Choroid plexus epithelial cell (primary cell): ENCODE measurements at regions not wholly inside any gene's neighbourhood (a gene's known extent, or its start where the extent isn't known, plus 50 kb on each side); places are given as distances from the start of the nearest gene placed in this dataset.

Experiments
- DNase-seq: peaks from one replicate; pipeline ENCODE4 v3.0.0-alpha.2; 2010; ENCODE audit warnings: low read depth
- H3K4me3 ChIP-seq: 2 replicates; pipeline ENCODE4 v1.5.1; 2011; ENCODE audit warnings: low read depth, mild to moderate bottlenecking, control low read depth, low read length, moderate library complexity
- TF ChIP-seq, protein P1 (sequence below): conservative IDR thresholded peaks from 2 replicates; pipeline ENCODE4 v1.5.1; 2011; ENCODE audit warnings: low read depth, mild to moderate bottlenecking, control low read depth, inconsistent platforms, low read length, moderate library complexity

DNA sequence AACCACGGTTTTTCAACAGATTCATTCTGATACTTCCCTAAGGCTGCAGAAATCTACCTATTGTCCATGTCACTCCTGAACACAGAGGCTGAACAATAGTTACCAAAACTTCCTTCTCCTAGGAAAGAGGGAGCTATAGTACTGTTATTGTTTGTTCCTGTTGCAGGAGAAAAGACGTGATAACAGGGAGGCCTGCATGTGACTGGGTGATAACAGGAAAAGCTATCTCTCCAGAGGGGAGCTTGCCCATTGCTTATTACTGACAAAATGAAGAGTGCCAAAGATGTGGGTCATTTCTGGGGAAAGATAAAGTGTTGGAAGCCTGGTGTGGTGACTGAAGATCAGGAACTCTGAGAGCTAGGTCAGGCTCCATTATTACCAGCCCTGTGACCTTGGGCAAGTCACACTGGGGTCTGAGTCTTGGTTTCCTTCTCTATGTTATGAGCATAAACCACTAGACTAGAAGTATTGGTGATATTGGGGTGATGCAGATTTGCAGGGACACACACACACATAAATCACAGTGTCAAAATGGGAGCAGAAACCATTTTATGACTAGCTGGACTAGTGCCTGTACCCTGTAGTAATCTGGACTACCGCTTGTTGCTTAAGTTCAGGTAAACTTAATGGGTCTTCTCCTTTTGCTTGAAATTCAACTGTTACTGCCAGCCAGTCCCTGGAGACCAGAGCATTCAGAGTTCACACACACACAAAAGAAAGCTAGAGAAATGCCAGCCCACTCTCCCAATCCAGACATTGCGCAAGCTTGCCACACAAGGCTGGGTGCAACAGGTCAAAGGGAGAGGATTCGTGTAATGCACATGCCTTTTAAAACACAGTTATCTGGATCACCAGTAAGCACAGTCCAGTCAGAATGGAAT, 136.0 kb upstream of the CNR1 start:
- TF ChIP-seq, protein P1, sequence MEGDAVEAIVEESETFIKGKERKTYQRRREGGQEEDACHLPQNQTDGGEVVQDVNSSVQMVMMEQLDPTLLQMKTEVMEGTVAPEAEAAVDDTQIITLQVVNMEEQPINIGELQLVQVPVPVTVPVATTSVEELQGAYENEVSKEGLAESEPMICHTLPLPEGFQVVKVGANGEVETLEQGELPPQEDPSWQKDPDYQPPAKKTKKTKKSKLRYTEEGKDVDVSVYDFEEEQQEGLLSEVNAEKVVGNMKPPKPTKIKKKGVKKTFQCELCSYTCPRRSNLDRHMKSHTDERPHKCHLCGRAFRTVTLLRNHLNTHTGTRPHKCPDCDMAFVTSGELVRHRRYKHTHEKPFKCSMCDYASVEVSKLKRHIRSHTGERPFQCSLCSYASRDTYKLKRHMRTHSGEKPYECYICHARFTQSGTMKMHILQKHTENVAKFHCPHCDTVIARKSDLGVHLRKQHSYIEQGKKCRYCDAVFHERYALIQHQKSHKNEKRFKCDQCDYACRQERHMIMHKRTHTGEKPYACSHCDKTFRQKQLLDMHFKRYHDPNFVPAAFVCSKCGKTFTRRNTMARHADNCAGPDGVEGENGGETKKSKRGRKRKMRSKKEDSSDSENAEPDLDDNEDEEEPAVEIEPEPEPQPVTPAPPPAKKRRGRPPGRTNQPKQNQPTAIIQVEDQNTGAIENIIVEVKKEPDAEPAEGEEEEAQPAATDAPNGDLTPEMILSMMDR: no peak
- DNase-seq: peak; percentile 15
- no peak overlapping the region for H3K4me3 ChIP-seq

DNA sequence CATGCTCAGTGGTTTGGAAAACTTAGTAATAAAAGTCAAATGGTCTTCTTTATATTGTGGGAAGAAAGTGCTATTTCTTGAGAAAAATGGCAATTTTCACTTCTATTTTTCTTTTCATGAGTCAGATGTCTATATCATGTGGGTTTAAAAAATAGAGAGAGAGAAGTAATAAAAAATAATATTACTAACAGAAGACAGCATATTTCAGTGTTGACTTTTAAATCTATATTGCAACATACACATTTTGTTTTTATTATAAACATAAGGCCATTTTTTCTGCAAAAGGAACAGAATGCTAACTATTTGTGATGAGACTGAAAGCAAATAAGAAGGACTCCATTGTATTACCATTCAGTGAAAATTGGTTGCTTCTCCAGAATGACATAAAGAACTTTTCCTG, 135.1 kb upstream of the CNR1 start:
- no peak overlapping the region for H3K4me3 ChIP-seq
- DNase-seq: peak; percentile 10
- TF ChIP-seq, protein P1: no peak

DNA sequence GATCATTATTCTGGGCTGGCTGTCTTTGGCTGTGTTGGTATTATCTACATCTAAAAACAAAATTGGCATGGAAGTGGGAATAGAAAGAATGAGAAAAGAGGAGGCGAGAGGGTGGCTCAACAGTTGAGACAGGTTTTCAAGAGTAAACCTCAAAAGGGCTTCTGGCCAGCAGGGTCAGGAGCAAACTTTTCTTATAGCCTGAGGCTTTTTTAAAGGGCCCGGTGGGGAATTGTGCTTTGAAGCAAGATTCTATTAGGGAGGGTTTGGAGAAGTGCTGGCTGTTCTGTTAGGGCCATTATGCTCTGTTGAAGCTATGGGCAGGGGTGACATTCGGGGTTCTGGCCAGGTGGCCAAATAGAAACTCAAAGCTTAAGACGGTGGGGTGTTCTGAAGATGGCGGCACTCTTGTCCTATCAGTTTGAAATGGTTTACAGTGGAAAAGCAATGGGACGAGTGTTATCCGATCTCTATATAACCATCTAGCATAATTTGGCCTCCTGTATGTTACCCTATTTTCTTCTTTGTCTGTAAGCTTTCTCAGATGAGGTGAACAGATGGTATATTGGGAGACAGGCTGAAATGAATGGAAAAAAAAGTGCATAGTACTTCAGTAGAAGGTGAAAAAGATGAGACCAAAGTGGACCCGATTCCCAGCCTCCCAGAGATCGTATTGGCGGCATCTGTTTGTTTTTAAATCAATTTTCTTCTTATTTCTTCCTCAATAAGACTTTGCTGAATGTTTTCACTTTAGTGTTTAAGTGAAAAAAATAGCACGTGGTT, 132.1 kb upstream of the CNR1 start:
- TF ChIP-seq, protein P1: no peak
- DNase-seq: peak; percentile 17
- H3K4me3 ChIP-seq: no peak overlapping the region

DNA sequence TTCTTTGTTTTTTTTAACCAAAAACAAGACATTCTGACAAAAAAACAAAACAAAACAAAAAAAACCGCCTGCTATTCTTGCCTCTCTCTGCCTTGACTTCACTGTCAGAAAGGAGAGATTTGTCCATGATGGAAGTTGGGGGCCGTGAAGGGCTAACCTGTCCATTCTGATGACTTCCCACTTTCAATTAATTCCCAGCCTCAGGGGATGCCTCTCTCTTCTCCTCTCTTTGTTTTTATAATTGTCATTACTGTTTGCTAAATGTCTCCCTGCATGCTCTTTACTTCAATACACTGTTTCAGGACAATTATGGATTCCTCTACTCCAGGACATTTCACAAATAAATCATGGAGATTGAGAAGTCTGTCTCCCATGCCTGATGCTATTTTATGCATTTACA, 130.5 kb upstream of the CNR1 start:
- H3K4me3 ChIP-seq: no peak overlapping the region
- TF ChIP-seq, protein P1: no peak
- DNase-seq: no peak

DNA sequence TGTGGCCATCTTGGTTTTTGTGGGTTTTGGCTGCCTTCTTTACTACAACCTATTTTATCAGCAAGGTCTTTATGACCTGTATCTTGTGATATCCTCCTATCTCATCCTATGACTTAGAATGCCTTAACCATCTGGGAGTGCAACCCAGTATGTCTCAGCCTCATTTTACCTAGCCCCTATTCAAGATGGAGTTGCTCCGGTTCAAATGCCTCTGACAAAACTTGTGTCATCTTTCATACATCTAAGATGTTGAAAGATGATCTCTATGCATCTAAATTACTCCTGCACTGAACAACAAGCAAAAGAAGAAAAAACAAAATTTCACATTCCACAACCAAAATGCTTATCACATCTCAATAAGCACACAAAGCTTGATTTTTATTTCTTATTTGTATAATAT, 129.5 kb upstream of the CNR1 start:
- no peak for DNase-seq
- TF ChIP-seq, protein P1: no peak
- H3K4me3 ChIP-seq: no peak overlapping the region

DNA sequence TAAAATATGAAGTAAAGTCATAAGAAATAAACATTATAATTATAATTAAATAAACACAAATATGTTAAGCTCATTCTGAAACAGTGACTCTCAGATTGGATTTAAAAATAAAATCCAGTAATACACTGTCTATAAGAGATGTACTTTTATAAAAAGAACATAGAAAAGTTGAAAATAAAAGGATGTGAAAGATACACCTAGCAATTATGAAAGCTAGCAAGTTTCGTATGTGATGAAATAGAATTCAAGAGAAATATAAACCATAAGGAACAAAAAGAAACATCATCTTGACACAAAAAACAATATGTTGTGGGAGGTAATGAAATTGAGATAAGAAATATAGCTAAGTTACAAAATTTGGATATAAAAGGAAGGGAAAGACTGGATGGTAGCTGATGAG, 128.6 kb upstream of the CNR1 start:
- no peak overlapping the region for H3K4me3 ChIP-seq
- no peak for DNase-seq
- TF ChIP-seq, protein P1: no peak
